Nephron (organoid): ENCODE measurements at regions not wholly inside any gene's neighbourhood (a gene's known extent, or its start where the extent isn't known, plus 50 kb on each side); places are given as distances from the start of the nearest gene placed in this dataset.

Experiments
- H3K27ac Mint-ChIP-seq, 3 experiments: 2 replicates each; pipeline ENCODE4 v1.8.0; 2020; ENCODE audit warnings: mixed read lengths in 3 of 3, mild to moderate bottlenecking in 2 of 3, moderate library complexity in 1 of 3
- H3K27me3 Mint-ChIP-seq: 2 replicates; pipeline ENCODE4 v1.8.0; 2021; ENCODE audit warnings: low read depth, mild to moderate bottlenecking, moderate library complexity, mixed read lengths
- H3K36me3 Mint-ChIP-seq: 2 replicates; pipeline ENCODE4 v1.8.0; 2020; ENCODE audit warnings: low read depth, mixed read lengths
- H3K4me1 Mint-ChIP-seq: 2 replicates; pipeline ENCODE4 v1.8.0; 2020; ENCODE audit warnings: mixed read lengths
- H3K4me3 Mint-ChIP-seq, 3 experiments: 2 replicates each; pipeline ENCODE4 v1.8.0; 2020; ENCODE audit warnings: mild to moderate bottlenecking in 3 of 3, mixed read lengths in 3 of 3, moderate library complexity in 2 of 3
- H3K9me3 Mint-ChIP-seq: 2 replicates; pipeline ENCODE4 v1.8.0; 2020; ENCODE audit warnings: mixed read lengths
- CTCF ChIP-seq, 3 experiments: fragments of 200-600 bp; sonication (generic); IDR thresholded peaks; one replicate each; pipeline ENCODE4 v1.5.0; 2021; ENCODE audit warnings: antibody characterized with exemption in 3 of 3; ENCODE audit not compliant: unreplicated experiment in 3 of 3

DNA sequence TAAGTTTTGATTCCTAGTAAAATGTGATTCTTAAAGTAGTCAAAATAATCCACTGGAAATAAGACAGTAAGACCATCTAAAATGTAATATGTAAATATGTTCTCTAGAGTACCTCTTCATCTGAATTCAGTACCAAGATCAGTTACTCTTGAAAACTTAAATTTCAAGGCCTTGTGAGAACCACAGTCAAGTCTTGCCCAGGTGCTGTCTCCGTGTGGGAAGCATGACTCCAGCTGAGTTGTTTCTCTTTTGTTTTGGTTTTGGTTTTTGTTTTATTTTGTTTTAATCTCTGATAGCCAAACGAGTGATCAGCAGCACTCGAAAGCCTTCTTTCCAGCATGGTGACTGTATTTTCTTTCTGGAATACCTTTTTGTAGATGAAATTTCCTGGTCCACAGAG lies 907.0 kb downstream of the KCNJ18 start:
- TF ChIP-seq CTCF (IDR thresholded peaks at IDR 0.05; ENCODE audit: unreplicated experiment in 3 of 3), result no peak
- Mint-ChIP-seq H3K9me3 (peaks cover 17% of the 10 kb centered on the region), H3K4me1 (no peaks in the 10 kb centered on the region), H3K4me3 (no peak overlapping the region), H3K36me3 (no peaks in the 10 kb centered on the region), H3K27me3 (no peaks in the 10 kb centered on the region), H3K27ac (no peak overlapping the region)

DNA sequence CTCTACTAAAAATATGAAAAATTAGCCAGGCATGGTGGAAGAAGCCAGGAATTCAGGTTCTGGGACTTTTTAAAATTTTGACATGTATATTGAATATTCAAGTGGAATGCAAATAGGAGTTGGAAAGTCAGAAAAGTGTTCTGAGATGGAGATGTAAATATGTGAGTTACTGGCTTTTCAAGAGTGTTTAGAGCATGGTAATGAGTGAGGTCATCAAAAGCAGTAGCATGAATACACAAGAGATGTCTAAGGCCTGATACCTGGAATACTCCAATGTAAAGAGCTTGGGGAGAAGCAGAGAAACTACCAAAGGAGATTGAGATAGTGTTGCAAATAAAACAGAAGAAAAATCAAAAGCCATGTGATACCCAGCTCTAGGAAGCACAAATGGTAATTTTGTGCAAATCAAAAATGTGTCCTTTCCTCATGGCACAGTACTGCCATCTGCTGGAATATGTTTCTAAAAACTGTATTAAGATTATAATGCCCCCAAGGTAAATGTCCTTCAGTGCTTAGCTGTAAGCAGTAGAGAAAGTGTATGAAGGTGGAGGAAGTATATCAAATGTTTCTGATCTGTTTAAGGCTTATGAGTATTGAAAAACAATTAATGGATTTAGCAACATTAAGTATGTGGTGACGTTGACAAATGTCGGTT lies 908.4 kb downstream of the KCNJ18 start:
- no peak overlapping the region for H3K27ac Mint-ChIP-seq
- TF ChIP-seq CTCF (IDR thresholded peaks at IDR 0.05; ENCODE audit: unreplicated experiment in 3 of 3), result no peak
- H3K27me3 Mint-ChIP-seq, result no peaks in the 10 kb centered on the region
- peaks cover 17% of the 10 kb centered on the region for H3K9me3 Mint-ChIP-seq
- no peak overlapping the region for H3K4me3 Mint-ChIP-seq
- H3K36me3 Mint-ChIP-seq, result no peaks in the 10 kb centered on the region
- no peaks in the 10 kb centered on the region for H3K4me1 Mint-ChIP-seq
